Dermis microvascular lymphatic vessel endothelial cell (primary cell): ENCODE measurements at regions not wholly inside any gene's neighbourhood (a gene's known extent, or its start where the extent isn't known, plus 50 kb on each side); places are given as distances from the start of the nearest gene placed in this dataset.

ENCODE experiments used
- DNase-seq, 2 donors: peaks; one replicate each; pipeline versions ENCODE4 v3.0.0 to v3.0.0-alpha.2; 2010; ENCODE audit warnings: low read depth in 2 of 2

DNA sequence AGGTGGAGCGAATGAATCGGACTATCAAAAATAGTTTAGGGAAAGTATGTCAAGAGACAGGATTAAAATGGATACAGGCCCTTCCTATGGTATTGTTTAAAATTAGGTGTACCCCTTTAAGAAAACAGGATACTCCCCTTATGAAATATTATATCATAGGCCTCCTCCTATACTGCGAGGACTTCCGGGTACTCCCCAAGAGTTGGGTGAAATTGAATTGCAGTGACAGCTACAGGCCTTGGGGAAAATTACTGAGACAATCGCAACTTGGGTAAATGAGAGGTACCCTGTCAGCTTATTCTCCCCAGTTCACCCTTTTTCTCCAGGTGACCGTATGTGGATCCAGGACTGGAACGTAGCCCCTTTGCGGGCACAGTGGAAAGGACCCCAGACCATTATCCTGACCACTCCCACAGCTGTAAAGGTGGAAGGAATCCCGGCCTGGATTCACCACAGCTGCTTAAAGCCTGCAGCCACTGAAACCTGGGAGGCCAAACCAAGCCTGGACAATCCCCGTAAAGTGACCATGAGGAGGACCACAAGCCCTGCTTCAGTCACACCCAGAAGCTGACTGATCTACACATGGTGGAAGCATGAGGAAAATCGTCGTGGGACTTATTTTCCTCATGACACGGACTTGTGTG lies 1138.1 kb downstream of the ARAP2 start:
- no peak for DNase-seq

DNA sequence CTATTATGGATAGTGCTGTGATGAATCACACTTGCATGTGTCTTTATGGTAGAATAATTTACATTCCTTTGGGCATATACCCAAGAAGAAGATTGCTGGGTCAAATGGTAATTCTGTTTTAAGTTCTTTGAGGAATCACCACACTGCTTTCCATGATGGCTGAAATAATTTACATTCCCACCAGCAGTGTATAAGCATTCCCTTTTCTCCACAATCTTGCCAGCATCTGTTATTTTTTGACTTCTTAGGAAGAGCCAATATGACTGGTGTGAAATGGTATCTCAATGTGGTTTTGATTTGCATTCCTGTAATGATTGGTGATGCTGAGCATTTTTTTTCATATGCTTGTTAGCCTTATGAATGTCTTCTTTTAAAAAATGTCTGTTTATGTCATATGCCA lies 1120.2 kb downstream of the ARAP2 start:
- no peak for DNase-seq

DNA sequence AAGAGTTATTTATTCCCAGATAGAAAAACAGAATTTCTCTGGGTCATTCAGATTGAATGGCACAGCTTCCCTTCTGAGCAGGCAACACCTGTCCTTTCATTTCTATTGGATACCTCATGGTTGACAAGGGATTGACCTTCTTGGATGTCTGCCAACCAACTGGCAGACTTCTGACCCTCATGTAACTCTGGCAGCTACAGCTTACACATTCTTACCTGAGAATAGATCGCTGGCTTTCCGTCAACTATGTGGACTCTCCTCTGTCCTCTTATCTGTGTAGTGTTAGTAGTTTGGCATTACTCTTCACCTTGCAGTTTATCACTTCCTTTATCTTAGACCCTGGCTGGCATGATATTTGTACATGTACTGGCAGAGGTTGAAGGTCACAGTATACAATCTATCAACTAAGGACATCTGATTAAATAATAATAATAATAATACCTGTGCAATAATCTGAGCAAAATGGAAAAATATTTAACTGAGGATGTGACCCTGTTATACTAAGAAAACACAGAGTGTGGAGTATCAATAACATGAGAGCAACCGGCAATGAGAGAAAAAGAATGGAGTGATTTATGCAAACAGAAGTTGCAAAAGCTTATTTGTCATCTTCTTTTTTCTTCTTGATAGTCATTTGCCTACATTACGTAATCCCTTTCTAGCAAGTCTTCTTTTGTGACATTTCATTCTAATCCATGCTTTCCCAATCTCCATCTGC lies 1118.2 kb downstream of the ARAP2 start:
- DNase-seq, result no peak

DNA sequence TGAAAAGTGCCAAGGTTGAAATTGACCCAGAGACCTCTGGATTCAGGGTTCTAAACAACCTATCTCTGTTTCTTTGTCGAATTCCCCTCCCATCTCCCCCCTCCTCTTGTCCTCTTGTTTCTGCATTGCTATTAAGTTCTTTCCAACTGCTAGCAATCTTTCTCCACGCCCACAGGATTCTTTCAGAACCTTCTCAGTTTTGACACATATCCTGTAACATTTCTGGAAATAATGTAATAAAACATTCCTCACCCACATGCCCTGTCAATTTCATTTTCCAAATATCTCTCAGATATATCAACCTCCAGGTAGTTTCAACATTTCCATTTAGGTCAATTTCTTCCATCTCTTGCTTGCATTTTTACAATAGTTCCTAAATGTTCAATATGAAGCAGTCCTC lies 1105.9 kb downstream of the ARAP2 start:
- DNase-seq, result no peak

DNA sequence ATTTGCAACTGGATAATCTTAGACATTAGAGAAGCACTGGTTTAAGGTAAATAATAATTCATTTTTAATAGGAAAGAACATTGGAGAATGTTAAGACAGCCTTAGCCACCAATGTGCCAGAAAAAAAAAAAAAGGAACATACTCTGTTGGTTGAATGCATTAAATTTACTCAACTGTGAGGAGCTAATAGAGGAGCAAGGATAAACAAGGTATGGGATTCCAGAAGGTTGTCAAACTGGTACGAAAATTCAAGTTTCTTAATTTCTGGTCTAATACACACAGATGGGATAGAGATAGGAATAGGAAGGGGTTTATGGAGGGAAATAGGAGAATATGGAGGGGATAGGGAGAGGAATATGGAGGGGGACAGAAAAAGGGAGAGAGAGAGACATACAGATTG lies 1096.6 kb downstream of the ARAP2 start:
- DNase-seq, result no peak

DNA sequence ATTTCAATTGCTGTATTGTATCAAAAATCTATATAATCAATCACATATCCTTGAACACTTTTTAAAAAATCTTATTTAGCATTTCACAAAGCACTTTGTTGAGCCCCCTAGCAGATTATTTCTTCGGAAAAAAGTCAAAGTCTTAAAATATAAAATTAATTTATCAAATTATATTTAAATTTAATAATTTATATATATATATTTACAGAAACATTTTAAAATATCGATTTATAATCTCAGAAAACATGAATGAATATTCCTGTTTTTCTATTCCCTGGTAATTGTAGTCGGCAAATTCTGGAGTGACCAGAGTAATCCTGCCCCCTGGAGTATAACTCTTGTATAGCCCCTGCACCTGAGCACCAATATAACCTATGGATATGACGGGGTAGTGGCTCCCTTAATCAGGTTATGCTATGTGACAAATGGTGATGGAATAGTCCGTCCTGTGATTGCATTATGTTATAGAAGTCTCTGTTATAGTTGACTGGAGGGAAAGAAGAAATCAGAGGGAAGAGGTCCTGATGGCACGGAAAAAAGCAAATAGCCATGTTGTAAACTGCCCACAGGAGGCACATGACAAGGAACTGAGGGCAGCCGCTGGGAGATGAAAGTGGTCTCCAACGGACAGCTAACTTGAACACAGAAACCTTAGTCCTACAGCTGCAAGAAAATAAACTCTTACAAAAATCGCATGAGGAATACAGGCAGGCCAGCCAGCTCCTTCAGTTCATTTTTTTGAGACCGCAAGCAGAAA lies 1092.3 kb downstream of the ARAP2 start:
- DNase-seq, result no peak

DNA sequence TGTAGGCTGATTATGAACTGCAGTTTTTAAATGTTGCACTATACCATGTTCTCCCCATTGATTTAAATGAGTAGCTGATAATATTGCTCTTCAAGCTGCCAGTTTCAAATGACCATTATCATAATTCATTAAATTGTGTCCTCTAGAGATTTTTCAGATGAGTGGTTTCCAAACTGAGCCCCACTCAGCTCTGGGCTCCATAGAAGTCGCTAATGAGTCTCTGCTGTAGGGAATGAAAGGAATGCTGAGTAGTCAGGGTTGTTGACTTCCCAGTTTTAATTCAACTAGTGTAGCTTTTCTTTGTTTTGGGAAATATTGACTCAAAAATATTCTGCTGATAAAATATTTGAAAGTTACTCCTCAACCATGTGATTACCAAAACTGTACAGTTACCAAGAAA lies 1081.1 kb downstream of the ARAP2 start:
- no peak for DNase-seq

DNA sequence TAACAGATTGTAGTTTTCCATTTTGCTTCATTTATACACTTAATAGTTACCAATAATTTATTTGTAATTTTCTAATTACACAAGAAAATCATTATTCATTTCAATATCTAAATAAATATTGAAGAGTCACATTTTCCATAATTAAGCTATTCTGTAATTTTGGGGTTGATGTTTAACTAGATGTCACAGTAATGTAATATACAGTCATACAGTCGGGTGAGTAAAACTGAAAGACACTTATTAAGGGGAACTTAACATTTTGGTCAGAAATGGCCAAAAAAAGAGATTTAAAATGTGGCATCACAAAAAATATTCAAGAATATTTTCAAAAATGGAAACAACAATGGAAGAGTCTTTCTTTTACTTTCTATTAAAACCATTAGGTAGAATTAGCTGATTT lies 1080.3 kb downstream of the ARAP2 start:
- no peak for DNase-seq

DNA sequence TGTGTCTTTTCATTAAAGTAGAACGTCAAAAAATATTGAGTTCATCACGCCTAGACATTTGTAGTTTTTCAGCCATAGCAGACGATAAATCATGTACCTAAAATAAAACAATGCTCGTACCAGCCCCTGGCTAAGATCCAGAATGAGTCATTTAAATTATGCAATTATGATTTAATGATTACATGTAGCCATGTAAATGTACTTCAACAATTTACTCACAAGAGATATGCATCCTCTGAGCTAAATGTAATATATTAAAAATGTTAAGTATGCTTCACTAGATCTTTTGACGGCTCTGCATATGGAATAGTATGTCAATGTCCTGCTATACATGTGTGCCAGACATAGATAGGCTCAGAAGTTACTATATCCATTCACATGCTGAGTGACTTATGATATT lies 1077.8 kb downstream of the ARAP2 start:
- DNase-seq, result no peak

DNA sequence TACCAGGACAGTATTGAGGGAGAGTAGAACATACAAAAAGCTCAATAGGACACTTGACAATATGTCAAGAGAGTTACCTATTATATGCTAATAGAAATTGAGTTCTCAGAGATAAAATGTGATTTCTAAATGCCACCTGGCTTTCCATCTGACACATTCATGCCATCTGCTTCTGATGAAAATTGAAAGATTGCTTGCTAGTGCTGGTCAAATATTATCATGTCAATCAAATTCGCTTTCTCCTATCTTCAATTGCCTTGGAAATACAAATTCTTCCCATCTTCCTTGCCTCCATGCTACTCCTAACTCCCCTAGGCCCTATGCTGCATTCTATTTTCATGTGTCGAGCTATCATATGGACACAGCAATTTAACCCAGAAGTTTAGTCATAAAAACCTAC lies 1076.9 kb downstream of the ARAP2 start:
- DNase-seq, result no peak

DNA sequence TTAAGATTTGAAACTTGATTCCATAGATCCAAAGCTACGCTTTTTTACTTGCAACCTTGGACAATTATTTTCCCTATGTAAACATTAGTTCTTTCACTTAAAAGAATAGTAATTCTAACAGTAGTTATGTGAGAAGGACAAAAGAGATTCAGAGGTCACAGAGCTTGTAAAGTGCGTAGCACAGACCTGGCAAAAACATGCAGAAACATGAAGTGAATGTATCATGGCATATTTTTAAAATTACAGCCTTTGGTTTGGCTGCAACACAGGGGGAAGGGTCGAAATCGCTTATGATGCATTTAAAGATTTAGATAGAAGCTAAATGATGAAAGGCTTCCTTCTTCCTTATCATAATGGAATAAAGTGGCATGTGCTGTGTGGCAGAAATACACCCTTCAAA lies 1068.8 kb downstream of the ARAP2 start:
- no peak for DNase-seq

DNA sequence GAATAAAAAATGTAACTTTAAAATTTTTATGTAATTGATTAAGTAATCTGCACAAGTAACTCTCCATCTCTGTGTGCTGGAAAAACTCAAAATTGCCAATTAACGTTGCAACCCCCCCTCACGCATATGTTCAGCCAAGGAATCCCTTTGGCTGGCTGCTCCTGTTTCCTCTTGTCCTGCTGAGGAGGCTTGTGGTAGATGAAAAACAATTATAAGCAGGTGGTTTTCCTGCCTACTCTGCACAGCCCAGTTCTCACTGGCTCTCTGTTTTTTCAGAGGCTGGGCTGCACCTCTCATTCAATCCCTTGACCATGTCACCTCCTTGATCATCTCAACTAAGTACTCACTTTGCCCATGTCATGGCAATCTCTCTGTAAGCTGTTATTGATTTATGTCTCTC lies 1068.4 kb downstream of the ARAP2 start:
- DNase-seq, result no peak

DNA sequence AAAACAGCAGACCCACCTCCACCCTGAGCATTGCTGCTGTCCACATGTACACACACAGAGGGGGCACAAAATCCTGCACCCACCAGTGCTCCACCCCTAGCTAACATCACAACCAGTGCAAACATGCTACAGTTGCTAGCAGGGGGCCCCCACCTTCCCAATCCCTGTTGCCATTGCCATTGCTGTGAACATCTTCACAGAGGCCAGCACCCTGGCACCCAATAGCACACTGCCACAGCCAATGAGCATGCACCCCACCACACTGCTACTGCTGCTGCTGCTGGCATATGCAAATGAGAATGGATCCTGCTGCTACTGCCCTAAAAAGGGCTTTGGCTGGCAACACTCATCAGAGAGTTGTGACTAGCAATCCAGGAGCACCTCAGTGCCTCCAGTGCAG lies 1061.9 kb downstream of the ARAP2 start:
- no peak for DNase-seq

DNA sequence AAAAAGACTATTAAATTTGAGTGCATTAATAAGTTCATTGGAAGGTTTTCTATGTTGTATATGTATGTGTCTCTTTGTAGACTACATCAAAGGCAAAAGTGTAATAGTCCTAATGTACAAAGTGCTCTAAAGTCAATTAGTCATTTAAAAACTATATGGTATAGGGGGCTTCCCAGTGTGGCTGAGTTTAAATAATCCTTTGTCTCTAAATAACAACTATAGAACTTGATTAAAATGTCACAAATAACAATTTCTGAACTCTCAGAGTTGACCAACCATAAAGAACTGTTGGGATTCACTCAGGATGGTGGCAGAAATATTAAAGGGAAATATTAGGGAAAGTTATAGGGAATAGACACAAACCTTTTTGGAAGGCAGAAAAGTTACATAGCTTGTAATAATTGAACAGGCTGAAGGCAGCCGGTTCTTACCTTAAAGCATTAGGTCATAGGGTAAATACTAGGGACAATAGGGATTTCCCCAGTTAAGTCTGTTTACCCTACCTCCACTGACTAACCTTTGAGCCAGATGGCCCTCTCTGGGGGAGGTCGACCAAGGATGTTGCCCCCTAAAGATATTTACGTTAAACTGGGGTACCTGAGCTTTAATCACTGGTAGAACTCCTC lies 1054.2 kb downstream of the ARAP2 start:
- no peak for DNase-seq

DNA sequence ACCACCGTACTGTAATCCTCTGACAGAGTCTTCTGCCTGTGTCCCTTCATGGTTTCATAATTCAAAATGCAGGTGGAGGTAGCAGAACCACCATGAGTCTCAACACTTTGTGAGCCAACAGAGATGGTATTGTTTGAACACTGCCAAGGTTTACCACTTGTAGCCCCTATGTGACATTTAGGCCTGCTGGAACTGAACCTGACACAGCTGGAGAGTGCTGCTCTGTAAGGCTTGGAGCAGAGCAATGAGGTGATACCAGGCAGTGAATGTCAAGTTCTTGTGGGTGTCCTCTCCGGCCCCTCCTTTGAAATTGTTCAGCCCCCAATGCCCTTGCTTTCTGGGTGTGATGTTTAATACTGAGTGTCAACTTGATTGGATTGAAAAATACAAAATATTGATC lies 1042.9 kb downstream of the ARAP2 start:
- DNase-seq, result no peak

DNA sequence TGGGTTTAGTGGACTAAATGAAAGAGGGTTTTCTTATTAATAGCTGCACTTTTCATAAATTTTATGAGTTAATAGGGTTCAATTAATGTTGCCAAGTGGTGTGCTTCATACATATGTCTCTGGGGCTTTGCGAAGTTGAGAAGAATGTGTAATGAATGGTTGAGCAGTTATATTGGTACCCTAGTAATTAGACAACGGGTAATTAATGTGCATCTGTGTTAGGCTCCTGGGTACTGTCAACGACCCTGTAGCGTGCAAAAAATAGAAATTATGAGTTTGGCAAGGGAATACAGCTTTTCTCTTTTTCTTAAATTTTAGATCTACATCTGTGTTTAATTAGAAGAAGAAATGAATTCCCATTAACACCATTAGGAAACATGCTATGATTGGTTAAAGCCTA lies 1027.7 kb downstream of the ARAP2 start:
- DNase-seq, result no peak

DNA sequence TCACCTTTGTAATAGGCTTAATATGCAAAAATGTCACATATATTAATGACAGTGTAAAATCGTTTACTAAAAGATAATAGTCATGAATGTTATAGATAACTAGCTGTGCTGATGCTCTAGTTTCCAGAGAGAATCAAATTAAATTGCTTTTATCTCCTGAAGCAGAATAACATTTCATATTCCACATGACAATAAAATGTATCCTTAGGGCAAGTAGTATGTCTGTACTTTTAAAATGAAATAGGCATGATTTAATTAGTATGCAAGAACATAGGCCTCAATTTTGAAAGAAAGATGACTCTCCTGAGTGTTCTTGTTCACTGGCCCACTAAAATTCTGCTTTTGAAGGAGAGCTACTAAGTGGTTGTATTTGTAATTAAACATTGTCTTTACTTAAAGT lies 1027.0 kb downstream of the ARAP2 start:
- no peak for DNase-seq

DNA sequence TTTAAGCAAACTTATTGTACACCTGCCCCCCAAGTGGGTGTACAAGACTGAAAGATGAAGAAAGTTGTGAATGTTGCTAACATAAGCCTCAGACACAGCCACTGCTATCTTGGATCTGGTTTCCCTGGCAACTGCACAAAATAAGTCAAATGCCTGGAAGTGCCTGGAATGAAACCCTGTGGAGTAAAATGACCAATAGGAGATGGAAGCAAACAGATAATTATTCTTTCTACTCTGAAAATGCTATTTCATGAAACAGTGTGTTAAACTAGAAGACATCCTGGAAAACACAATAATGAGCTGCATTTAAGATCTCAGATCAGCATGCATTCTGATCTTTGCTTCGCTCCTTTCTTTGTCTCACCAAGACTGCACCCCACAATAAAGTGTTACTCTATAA lies 1016.0 kb downstream of the ARAP2 start:
- DNase-seq, result no peak

DNA sequence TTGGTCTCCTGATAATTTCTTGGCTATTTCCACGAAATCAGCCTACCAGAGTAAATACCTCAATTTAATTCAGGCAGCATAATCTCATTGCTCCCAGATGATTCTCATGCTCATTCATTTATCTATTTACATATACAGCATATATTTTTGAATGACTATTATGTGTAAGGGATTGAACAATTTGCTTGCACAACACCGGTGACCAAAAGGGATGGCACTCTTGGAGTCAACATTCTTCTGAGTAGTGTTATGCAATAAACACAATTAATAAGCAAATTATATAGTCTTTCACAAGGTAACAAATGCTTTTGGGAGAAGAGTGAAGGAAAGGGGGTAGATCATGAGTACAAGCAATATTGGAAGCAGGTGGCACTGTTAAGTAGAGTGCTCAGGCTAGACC lies 1015.3 kb downstream of the ARAP2 start:
- no peak for DNase-seq

DNA sequence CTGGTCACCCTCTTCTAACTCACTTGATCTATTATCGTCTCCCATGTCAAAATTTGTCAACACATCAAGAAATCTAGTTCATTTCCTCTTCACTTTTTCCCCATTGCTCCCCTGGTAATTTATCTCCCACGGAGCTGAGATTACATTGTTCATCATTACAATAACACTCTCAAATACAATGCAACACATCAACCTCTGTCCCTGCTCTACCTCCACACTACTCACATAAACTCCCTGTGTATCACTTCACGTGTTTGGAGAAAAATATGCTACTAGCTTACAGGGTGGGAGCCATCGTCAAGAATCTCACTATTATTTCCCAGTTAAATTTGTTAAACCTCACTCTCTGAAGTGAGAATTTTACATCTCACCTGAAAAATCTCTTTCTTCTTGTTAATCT lies 1006.4 kb downstream of the ARAP2 start:
- no peak for DNase-seq

DNA sequence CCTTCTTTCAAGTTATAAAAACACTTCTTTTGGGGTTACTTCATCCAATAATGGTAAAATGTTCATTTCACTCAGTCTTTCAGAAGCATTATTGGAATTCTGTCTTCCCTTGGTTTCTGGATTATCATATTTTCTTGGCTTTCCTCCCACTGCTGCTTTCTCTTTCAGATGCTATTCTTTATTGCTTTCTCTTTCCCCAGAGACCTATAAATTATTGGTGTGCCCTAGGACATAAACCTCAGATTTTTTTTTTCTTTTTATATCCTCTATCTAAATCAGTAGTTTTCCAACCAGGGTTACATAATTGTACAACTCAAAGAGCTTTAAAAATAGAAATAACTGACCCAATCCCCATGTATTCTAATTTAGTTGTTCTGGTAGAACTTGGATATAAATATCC lies 1005.5 kb downstream of the ARAP2 start:
- no peak for DNase-seq

DNA sequence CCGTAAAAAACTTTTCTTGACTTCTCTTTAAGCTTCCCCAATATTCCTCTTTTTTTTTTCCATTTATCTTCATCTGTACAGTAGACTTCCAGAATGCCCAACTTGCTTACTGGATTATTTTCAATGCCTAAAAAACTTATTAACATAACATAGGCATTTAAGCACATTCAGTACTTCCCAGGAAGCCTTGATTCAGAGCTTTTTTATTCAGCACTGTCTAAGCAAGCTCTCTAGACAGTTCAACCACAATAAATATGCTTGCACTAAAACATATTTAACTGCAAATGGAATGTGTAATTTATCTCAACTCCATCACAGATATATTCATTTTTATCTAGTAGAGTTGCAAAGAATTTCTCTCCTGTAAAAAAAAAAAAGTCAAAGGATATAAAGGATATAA lies 997.8 kb downstream of the ARAP2 start:
- no peak for DNase-seq

DNA sequence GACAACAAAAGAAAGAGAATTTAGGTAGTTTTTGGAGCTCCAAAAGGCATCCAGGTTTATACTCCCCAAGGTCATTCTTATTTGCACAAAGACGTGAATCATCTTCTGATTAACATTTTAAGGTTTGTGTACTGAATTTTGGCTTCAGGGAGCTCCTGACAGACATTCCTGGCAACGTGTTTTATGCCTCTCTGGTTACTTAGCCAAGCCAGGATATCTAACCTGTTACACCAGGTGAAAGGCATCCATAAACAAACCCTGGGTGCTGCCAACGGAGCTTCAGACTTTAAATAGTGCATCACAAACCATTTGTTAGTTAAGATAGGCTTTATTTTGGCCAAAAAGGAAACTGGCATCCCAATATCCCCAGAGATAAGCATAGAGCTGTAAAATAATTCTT lies 997.3 kb downstream of the ARAP2 start:
- no peak for DNase-seq
